ENCODE measurements at regions not wholly inside any gene's neighbourhood (a gene's known extent, or its start where the extent isn't known, plus 50 kb on each side); places are given as distances from the start of the nearest gene placed in this dataset.

GRCh38 chr4:66653937-66654336 lies 891.4 kb downstream of the CENPC start:
- TF ChIP-seq, protein P1, sequence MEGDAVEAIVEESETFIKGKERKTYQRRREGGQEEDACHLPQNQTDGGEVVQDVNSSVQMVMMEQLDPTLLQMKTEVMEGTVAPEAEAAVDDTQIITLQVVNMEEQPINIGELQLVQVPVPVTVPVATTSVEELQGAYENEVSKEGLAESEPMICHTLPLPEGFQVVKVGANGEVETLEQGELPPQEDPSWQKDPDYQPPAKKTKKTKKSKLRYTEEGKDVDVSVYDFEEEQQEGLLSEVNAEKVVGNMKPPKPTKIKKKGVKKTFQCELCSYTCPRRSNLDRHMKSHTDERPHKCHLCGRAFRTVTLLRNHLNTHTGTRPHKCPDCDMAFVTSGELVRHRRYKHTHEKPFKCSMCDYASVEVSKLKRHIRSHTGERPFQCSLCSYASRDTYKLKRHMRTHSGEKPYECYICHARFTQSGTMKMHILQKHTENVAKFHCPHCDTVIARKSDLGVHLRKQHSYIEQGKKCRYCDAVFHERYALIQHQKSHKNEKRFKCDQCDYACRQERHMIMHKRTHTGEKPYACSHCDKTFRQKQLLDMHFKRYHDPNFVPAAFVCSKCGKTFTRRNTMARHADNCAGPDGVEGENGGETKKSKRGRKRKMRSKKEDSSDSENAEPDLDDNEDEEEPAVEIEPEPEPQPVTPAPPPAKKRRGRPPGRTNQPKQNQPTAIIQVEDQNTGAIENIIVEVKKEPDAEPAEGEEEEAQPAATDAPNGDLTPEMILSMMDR (conservative IDR thresholded peaks at IDR 0.05 in 1 of 2, IDR thresholded peaks at IDR 0.05 in 1 of 2; ENCODE audit: low read depth in 1 of 2, low read length in 2 of 2) = no peak
- TF ChIP-seq EZH2 (IDR thresholded peaks at IDR 0.05; ENCODE audit: low read length, missing control alignments) = no peak
